ENCODE measurements at regions not wholly inside any gene's neighbourhood (a gene's known extent, or its start where the extent isn't known, plus 50 kb on each side); places are given as distances from the start of the nearest gene placed in this dataset.

DNA sequence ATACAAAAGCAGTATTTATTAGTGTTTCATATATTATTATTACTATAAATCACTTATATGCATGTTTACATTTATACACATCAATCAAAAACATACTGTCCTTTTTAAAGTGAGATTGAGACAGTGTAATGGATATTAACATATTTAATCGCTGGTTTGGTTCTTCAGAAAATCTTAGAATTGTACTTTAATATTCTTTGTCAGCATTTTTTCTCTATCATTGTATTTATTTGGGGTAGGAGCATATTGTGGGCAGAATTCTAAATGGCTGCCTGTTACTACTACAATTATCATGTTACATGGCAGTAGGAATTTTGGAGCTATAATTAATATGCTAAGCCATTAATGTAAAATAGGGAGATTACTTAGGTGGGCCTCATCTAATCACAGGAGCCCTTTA is 722.6 kb downstream of the TLR4 start:
- Histone ChIP-seq H3K27ac (ENCODE audit: extremely low read depth, low read depth, low read length) (no peak overlapping the region), H3K4me1 (ENCODE audit: control insufficient read depth, insufficient read depth, low read length) (no peaks in the 10 kb centered on the region), H3K4me3 (ENCODE audit: low read depth, low read length) (no peak overlapping the region), H3K36me3 (ENCODE audit: control insufficient read depth in 2 of 2, insufficient read depth in 1 of 2, low read length in 2 of 2) (no peaks in the 10 kb centered on the region), H3K9me3 (ENCODE audit: control insufficient read depth, insufficient read depth, low read depth, low read length) (no peaks in the 10 kb centered on the region)
- ChIA-PET POLR2A (no interaction called here), CTCF (no interaction called here)
- TF ChIP-seq, protein P1, sequence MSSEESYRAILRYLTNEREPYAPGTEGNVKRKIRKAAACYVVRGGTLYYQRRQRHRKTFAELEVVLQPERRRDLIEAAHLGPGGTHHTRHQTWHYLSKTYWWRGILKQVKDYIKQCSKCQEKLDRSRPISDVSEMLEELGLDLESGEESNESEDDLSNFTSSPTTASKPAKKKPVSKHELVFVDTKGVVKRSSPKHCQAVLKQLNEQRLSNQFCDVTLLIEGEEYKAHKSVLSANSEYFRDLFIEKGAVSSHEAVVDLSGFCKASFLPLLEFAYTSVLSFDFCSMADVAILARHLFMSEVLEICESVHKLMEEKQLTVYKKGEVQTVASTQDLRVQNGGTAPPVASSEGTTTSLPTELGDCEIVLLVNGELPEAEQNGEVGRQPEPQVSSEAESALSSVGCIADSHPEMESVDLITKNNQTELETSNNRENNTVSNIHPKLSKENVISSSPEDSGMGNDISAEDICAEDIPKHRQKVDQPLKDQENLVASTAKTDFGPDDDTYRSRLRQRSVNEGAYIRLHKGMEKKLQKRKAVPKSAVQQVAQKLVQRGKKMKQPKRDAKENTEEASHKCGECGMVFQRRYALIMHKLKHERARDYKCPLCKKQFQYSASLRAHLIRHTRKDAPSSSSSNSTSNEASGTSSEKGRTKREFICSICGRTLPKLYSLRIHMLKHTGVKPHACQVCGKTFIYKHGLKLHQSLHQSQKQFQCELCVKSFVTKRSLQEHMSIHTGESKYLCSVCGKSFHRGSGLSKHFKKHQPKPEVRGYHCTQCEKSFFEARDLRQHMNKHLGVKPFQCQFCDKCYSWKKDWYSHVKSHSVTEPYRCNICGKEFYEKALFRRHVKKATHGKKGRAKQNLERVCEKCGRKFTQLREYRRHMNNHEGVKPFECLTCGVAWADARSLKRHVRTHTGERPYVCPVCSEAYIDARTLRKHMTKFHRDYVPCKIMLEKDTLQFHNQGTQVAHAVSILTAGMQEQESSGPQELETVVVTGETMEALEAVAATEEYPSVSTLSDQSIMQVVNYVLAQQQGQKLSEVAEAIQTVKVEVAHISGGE (tag by site-specific recombination; conservative IDR thresholded peaks at IDR 0.05; ENCODE audit: low read depth) = no peak
- TF ChIP-seq ZNF175 (tag by site-specific recombination; IDR thresholded peaks at IDR 0.05) (no peak), ZNF610 (tag by site-specific recombination; IDR thresholded peaks at IDR 0.05; ENCODE audit: borderline replicate concordance) (no peak), ZNF658 (tag by site-specific recombination; IDR thresholded peaks at IDR 0.05) (no peak), ZNF426 (tag by site-specific recombination; IDR thresholded peaks at IDR 0.05) (no peak), ZNF169 (tag by site-specific recombination; IDR thresholded peaks at IDR 0.05) (no peak), ZNF37A (tag by site-specific recombination; IDR thresholded peaks at IDR 0.05) (no peak), ZNF146 (tag by site-specific recombination; IDR thresholded peaks at IDR 0.05) (no peak), CTCF (tag by site-specific recombination; IDR thresholded peaks at IDR 0.05) (no peak), ZEB2 (tag by site-specific recombination; IDR thresholded peaks at IDR 0.05) (no peak), ZNF561 (tag by site-specific recombination; IDR thresholded peaks at IDR 0.05; ENCODE audit: borderline replicate concordance) (no peak), ZFP37 (tag by site-specific recombination; IDR thresholded peaks at IDR 0.05) (no peak)

DNA sequence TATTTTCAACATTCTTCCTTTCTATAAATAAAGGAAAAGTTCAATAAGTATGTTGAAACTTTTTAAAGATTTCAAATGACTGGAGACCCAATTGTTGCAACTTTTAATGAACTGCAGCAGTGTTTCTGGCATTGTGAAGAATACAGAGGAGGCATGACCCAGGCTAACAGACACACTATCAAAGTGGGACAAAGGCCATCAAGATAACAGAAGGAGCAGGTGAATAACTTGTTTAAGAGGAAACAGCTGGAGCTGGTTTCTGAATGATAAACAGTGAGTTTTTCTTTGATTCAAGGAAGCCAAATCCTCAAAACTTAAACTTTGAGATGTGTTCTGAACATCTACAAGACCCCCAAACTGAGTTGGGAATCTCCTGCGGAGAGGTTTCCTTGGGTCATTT is 734.6 kb downstream of the TLR4 start:
- no peaks in the 10 kb centered on the region for H3K9me3 ChIP-seq (ENCODE audit: control insufficient read depth, insufficient read depth, low read depth, low read length)
- H3K4me1 ChIP-seq (ENCODE audit: control insufficient read depth, insufficient read depth, low read length) = no peaks in the 10 kb centered on the region
- POLR2A ChIA-PET = no interaction called here
- no peak overlapping the region for H3K27ac ChIP-seq (ENCODE audit: extremely low read depth, low read depth, low read length)
- H3K36me3 ChIP-seq (ENCODE audit: control insufficient read depth in 2 of 2, insufficient read depth in 1 of 2, low read length in 2 of 2) = no peaks in the 10 kb centered on the region
- CTCF ChIA-PET = no interaction called here
- no peak overlapping the region for H3K4me3 ChIP-seq (ENCODE audit: low read depth, low read length)
- TF ChIP-seq ZSCAN30 (tag by site-specific recombination; IDR thresholded peaks at IDR 0.05) = no peak
- TF ChIP-seq, protein P2, sequence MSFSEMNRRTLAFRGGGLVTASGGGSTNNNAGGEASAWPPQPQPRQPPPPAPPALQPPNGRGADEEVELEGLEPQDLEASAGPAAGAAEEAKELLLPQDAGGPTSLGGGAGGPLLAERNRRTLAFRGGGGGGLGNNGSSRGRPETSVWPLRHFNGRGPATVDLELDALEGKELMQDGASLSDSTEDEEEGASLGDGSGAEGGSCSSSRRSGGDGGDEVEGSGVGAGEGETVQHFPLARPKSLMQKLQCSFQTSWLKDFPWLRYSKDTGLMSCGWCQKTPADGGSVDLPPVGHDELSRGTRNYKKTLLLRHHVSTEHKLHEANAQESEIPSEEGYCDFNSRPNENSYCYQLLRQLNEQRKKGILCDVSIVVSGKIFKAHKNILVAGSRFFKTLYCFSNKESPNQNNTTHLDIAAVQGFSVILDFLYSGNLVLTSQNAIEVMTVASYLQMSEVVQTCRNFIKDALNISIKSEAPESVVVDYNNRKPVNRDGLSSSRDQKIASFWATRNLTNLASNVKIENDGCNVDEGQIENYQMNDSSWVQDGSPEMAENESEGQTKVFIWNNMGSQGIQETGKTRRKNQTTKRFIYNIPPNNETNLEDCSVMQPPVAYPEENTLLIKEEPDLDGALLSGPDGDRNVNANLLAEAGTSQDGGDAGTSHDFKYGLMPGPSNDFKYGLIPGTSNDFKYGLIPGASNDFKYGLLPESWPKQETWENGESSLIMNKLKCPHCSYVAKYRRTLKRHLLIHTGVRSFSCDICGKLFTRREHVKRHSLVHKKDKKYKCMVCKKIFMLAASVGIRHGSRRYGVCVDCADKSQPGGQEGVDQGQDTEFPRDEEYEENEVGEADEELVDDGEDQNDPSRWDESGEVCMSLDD (tag by site-specific recombination; IDR thresholded peaks at IDR 0.05) = no peak
- TF ChIP-seq, protein P3, sequence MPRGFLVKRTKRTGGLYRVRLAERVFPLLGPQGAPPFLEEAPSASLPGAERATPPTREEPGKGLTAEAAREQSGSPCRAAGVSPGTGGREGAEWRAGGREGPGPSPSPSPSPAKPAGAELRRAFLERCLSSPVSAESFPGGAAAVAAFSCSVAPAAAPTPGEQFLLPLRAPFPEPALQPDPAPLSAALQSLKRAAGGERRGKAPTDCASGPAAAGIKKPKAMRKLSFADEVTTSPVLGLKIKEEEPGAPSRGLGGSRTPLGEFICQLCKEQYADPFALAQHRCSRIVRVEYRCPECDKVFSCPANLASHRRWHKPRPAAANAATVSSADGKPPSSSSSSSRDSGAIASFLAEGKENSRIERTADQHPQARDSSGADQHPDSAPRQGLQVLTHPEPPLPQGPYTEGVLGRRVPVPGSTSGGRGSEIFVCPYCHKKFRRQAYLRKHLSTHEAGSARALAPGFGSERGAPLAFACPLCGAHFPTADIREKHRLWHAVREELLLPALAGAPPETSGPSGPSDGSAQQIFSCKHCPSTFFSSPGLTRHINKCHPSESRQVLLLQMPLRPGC (tag by site-specific recombination; IDR thresholded peaks at IDR 0.05) = no peak
- no peak for TF ChIP-seq ZNF518A (tag by site-specific recombination; conservative IDR thresholded peaks at IDR 0.05; ENCODE audit: low read depth)
- TF ChIP-seq, protein P4, sequence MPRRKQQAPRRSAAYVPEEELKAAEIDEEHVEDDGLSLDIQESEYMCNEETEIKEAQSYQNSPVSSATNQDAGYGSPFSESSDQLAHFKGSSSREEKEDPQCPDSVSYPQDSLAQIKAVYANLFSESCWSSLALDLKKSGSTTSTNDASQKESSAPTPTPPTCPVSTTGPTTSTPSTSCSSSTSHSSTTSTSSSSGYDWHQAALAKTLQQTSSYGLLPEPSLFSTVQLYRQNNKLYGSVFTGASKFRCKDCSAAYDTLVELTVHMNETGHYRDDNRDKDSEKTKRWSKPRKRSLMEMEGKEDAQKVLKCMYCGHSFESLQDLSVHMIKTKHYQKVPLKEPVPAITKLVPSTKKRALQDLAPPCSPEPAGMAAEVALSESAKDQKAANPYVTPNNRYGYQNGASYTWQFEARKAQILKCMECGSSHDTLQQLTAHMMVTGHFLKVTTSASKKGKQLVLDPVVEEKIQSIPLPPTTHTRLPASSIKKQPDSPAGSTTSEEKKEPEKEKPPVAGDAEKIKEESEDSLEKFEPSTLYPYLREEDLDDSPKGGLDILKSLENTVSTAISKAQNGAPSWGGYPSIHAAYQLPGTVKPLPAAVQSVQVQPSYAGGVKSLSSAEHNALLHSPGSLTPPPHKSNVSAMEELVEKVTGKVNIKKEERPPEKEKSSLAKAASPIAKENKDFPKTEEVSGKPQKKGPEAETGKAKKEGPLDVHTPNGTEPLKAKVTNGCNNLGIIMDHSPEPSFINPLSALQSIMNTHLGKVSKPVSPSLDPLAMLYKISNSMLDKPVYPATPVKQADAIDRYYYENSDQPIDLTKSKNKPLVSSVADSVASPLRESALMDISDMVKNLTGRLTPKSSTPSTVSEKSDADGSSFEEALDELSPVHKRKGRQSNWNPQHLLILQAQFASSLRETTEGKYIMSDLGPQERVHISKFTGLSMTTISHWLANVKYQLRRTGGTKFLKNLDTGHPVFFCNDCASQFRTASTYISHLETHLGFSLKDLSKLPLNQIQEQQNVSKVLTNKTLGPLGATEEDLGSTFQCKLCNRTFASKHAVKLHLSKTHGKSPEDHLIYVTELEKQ (tag by site-specific recombination; IDR thresholded peaks at IDR 0.05; ENCODE audit: borderline replicate concordance) = no peak

Measured in HEK293 (cell line).